ENCODE measurements at regions not wholly inside any gene's neighbourhood (a gene's known extent, or its start where the extent isn't known, plus 50 kb on each side); places are given as distances from the start of the nearest gene placed in this dataset.

DNA sequence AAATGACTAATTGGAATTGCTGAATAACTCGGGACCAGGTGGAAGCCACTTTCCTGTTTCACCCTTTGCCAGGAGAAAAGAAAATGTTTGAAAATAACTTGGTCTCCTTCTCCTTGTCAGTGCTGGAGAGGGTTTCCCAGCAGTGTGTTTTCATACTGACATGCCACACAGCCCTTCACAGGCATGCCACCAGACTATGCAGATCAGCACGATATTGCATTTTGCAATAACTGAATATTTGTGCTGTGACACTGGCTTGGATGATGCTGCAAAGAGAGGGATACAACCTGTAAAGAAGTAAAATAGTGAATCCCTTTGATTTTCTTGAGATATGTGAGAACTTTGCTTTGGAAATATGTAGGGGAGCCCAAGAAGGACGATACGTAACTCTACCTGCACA, 200.0 kb upstream of the NAV2 start:
- Mint-ChIP-seq H3K27me3 (ENCODE audit: low read depth in 3 of 3) (peaks cover 0 to 9% (median 8%) of the 10 kb centered on the region in 3 donors), H3K4me1 (no peaks in the 10 kb centered on the region), H3K27ac (no peak overlapping the region), H3K4me3 (no peak overlapping the region), H3K9me3 (peaks cover 0 to 3% (median 0%) of the 10 kb centered on the region in 7 donors), H3K36me3 (no peaks in the 10 kb centered on the region)
- Histone ChIP-seq H4K20me1 (ENCODE audit: insufficient read depth, low read length) (no peaks in the 10 kb centered on the region), H3K36me3 (replicated peaks in 1 of 2; ENCODE audit: control insufficient read depth in 1 of 2, insufficient read depth in 2 of 2, low read length in 2 of 2) (no peaks in the 10 kb centered on the region), H3K4me3 (replicated peaks in 1 of 3; ENCODE audit: low read depth in 2 of 3, low read length in 3 of 3) (no peak overlapping the region), H3K79me2 (ENCODE audit: insufficient read depth, low read length) (no peaks in the 10 kb centered on the region), H3K9ac (ENCODE audit: insufficient read depth, low read length, poor library complexity, severe bottlenecking) (no peak overlapping the region), H3K27me3 (ENCODE audit: control insufficient read depth in 2 of 2, insufficient read depth in 2 of 2, low read length in 2 of 2) (no peaks in the 10 kb centered on the region), H3K27ac (ENCODE audit: low read depth in 1 of 2, low read length in 2 of 2) (no peak overlapping the region), H3K9me3 (replicated peaks in 1 of 2; ENCODE audit: control insufficient read depth in 1 of 2, insufficient read depth in 1 of 2, low read length in 2 of 2) (no peaks in the 10 kb centered on the region), H3K4me2 (replicated peaks; ENCODE audit: extremely low read depth, low read length, poor library complexity, severe bottlenecking) (no peak overlapping the region), H3K4me1 (ENCODE audit: control insufficient read depth in 1 of 2, insufficient read depth in 2 of 2, low read length in 2 of 2) (no peaks in the 10 kb centered on the region), H2AFZ (ENCODE audit: insufficient read depth, low read depth, low read length, poor library complexity, severe bottlenecking) (no peak overlapping the region)
- WGBS (ENCODE audit: insufficient coverage) = 100% methylated on average over 2 of the region's 4 CpGs
- intact Hi-C loops (cut with micrococcal nuclease) = no loop called here
- no peak for DNase-seq
- TF ChIP-seq, protein P1, sequence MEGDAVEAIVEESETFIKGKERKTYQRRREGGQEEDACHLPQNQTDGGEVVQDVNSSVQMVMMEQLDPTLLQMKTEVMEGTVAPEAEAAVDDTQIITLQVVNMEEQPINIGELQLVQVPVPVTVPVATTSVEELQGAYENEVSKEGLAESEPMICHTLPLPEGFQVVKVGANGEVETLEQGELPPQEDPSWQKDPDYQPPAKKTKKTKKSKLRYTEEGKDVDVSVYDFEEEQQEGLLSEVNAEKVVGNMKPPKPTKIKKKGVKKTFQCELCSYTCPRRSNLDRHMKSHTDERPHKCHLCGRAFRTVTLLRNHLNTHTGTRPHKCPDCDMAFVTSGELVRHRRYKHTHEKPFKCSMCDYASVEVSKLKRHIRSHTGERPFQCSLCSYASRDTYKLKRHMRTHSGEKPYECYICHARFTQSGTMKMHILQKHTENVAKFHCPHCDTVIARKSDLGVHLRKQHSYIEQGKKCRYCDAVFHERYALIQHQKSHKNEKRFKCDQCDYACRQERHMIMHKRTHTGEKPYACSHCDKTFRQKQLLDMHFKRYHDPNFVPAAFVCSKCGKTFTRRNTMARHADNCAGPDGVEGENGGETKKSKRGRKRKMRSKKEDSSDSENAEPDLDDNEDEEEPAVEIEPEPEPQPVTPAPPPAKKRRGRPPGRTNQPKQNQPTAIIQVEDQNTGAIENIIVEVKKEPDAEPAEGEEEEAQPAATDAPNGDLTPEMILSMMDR (IDR thresholded peaks at IDR 0.05) = no peak

DNA sequence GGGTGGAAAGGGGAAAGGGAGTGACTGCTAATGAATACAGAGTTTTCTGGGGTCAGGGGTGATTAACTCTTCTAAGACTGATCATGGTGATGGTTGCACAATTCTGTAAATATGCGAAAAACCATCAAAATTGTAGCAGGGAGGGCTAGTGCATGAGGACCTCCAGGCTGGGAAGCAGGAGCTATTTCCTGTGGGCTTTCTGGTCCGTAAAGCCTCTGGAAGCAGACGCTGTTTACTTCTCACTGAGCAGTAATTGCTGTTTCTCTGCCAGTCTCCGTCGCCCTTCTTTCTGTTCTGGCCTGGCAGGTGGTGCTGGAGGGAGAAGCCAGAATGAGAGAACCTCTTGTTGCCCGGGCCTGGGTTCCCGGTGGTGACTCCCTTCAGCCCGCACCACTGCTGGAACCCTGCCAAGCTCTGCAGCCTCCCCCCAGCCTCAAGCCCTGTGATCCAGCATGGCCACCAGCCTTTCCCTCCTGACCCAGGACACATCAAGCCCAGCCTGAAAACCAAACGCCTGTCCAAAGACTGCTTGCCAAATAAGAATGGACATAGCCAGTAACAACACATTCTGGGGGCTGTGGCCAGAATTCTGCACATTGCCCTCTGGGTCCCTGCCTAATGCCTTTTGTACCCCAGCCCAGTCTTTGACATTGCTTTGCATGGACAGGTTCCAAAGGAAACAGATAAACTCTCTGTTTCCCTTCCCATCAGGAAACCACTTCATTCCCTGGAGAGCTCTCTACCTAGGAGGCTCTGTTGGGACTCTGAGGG, 201.0 kb upstream of the NAV2 start:
- Histone ChIP-seq H3K4me2 (replicated peaks; ENCODE audit: extremely low read depth, low read length, poor library complexity, severe bottlenecking) (no peak overlapping the region), H4K20me1 (ENCODE audit: insufficient read depth, low read length) (no peaks in the 10 kb centered on the region), H3K79me2 (ENCODE audit: insufficient read depth, low read length) (no peaks in the 10 kb centered on the region), H3K4me3 (replicated peaks in 1 of 3; ENCODE audit: low read depth in 2 of 3, low read length in 3 of 3) (no peak overlapping the region), H3K9ac (ENCODE audit: insufficient read depth, low read length, poor library complexity, severe bottlenecking) (no peak overlapping the region), H3K27ac (ENCODE audit: low read depth in 1 of 2, low read length in 2 of 2) (no peak overlapping the region), H3K4me1 (ENCODE audit: control insufficient read depth in 1 of 2, insufficient read depth in 2 of 2, low read length in 2 of 2) (no peaks in the 10 kb centered on the region), H3K27me3 (ENCODE audit: control insufficient read depth in 2 of 2, insufficient read depth in 2 of 2, low read length in 2 of 2) (no peaks in the 10 kb centered on the region), H3K36me3 (replicated peaks in 1 of 2; ENCODE audit: control insufficient read depth in 1 of 2, insufficient read depth in 2 of 2, low read length in 2 of 2) (no peaks in the 10 kb centered on the region), H3K9me3 (replicated peaks in 1 of 2; ENCODE audit: control insufficient read depth in 1 of 2, insufficient read depth in 1 of 2, low read length in 2 of 2) (no peaks in the 10 kb centered on the region), H2AFZ (ENCODE audit: insufficient read depth, low read depth, low read length, poor library complexity, severe bottlenecking) (no peak overlapping the region)
- WGBS (ENCODE audit: insufficient coverage) = 63% methylated on average over 6 of the region's 9 CpGs
- H3K27me3 Mint-ChIP-seq (ENCODE audit: low read depth in 3 of 3) = peaks cover 0 to 8% (median 6%) of the 10 kb centered on the region in 3 donors
- no peaks in the 10 kb centered on the region for H3K4me1 Mint-ChIP-seq
- intact Hi-C loops (cut with micrococcal nuclease) = no loop called here
- TF ChIP-seq, protein P1 (IDR thresholded peaks at IDR 0.05) = no peak
- H3K4me3 Mint-ChIP-seq = no peak overlapping the region
- H3K36me3 Mint-ChIP-seq = no peaks in the 10 kb centered on the region
- no peak for DNase-seq
- H3K9me3 Mint-ChIP-seq = peaks cover 0 to 3% (median 0%) of the 10 kb centered on the region in 7 donors
- H3K27ac Mint-ChIP-seq = no peak overlapping the region
